Fibroblast of lung (primary cell): ENCODE measurements at regions not wholly inside any gene's neighbourhood (a gene's known extent, or its start where the extent isn't known, plus 50 kb on each side); places are given as distances from the start of the nearest gene placed in this dataset.

Experiments
- DNase-seq, 2 donors: peaks; one replicate each; pipeline versions ENCODE4 v3.0.0 to v3.0.0-alpha.2; 2010; ENCODE audit warnings: low read depth in 2 of 2
- H2AFZ ChIP-seq: 2 replicates; pipeline ENCODE4 v1.5.1; 2012; ENCODE audit warnings: low read length, control low read depth, inconsistent platforms
- H3K27ac ChIP-seq: 2 replicates; pipeline ENCODE4 v1.5.1; 2011; ENCODE audit warnings: low read length, control low read depth; ENCODE audit not compliant: insufficient read depth
- H3K27me3 ChIP-seq: 2 replicates; pipeline ENCODE4 v1.5.1; 2011; ENCODE audit warnings: mild to moderate bottlenecking, low read length; ENCODE audit not compliant: control insufficient read depth, insufficient read depth
- H3K36me3 ChIP-seq: 2 replicates; pipeline ENCODE4 v1.5.1; 2011; ENCODE audit warnings: low read length; ENCODE audit not compliant: control insufficient read depth, insufficient read depth
- H3K4me1 ChIP-seq: 2 replicates; pipeline ENCODE4 v1.5.1; 2011; ENCODE audit warnings: low read length; ENCODE audit not compliant: control insufficient read depth, insufficient read depth; ENCODE audit errors: extremely low read depth
- H3K4me2 ChIP-seq: 2 replicates; pipeline ENCODE4 v1.5.1; 2011; ENCODE audit warnings: low read length, control low read depth; ENCODE audit not compliant: insufficient read depth; ENCODE audit errors: extremely low read depth
- H3K4me3 ChIP-seq, 4 experiments: fragments of 200-600 bp in 1 of 4; sonication (generic) in 1 of 4; replicated peaks in 1 of 4; 2 replicates each; pipeline ENCODE4 v1.5.1; 2011 to 2016; ENCODE audit warnings: low read length in 4 of 4, low read depth in 3 of 4, mild to moderate bottlenecking in 3 of 4, control low read depth in 2 of 4, inconsistent platforms in 1 of 4, mixed read lengths in 1 of 4; ENCODE audit not compliant: insufficient read depth in 1 of 4; ENCODE audit errors: control extremely low read depth in 1 of 4
- H3K79me2 ChIP-seq: 2 replicates; pipeline ENCODE4 v1.5.1; 2012; ENCODE audit warnings: mild to moderate bottlenecking, low read length, inconsistent platforms; ENCODE audit not compliant: control insufficient read depth, insufficient read depth
- H3K9ac ChIP-seq: 2 replicates; pipeline ENCODE4 v1.5.1; 2011; ENCODE audit warnings: mild to moderate bottlenecking, low read length, control low read depth; ENCODE audit not compliant: insufficient read depth
- H3K9me3 ChIP-seq: 2 replicates; pipeline ENCODE4 v1.5.1; 2012; ENCODE audit warnings: low read depth, low read length; ENCODE audit not compliant: control insufficient read depth, insufficient read depth
- H4K20me1 ChIP-seq: 2 replicates; pipeline ENCODE4 v1.5.1; 2011; ENCODE audit warnings: low read length; ENCODE audit not compliant: control insufficient read depth, insufficient read depth; ENCODE audit errors: extremely low read depth
- CTCF ChIP-seq, 2 donors: IDR thresholded peaks in 1 of 2; conservative IDR thresholded peaks in 1 of 2; 1 replicate in 1 of 2; 2 replicates in 1 of 2; pipeline ENCODE4 v1.5.1; 2011 to 2012; ENCODE audit warnings: low read length in 2 of 2, control low read depth in 1 of 2, inconsistent platforms in 1 of 2, low read depth in 1 of 2, mild to moderate bottlenecking in 1 of 2
- EZH2 ChIP-seq: IDR thresholded peaks from 2 replicates; pipeline ENCODE4 v1.5.1; 2012; ENCODE audit warnings: low read length, control low read depth, mild to moderate bottlenecking; ENCODE audit errors: missing control alignments

- Histone ChIP-seq H3K4me3 (no peak overlapping the region), H3K4me1 (no peaks in the 10 kb centered on the region), H2AFZ (no peak overlapping the region), H3K27me3 (no peaks in the 10 kb centered on the region), H3K9ac (no peak overlapping the region), H3K4me2 (no peak overlapping the region), H3K27ac (no peak overlapping the region), H4K20me1 (no peaks in the 10 kb centered on the region), H3K79me2 (no peaks in the 10 kb centered on the region), H3K9me3 (no peaks in the 10 kb centered on the region), H3K36me3 (no peaks in the 10 kb centered on the region)
- no peak for DNase-seq
- no peak for TF ChIP-seq CTCF (conservative IDR thresholded peaks at IDR 0.05 in 1 of 2, IDR thresholded peaks at IDR 0.05 in 1 of 2; ENCODE audit: low read depth in 1 of 2, low read length in 2 of 2)
- TF ChIP-seq EZH2, result no peak
Observed at GRCh38 chr18:6478121-6478520, 63.4 kb upstream of the L3MBTL4 start.

- H3K4me3 ChIP-seq, result no peak overlapping the region
- H3K36me3 ChIP-seq, result no peaks in the 10 kb centered on the region
- H3K79me2 ChIP-seq, result no peaks in the 10 kb centered on the region
- H3K9ac ChIP-seq, result no peak overlapping the region
- no peak for DNase-seq
- no peaks in the 10 kb centered on the region for H3K4me1 ChIP-seq
- H3K27me3 ChIP-seq, result no peaks in the 10 kb centered on the region
- H2AFZ ChIP-seq, result no peak overlapping the region
- no peak overlapping the region for H3K4me2 ChIP-seq
- no peak for TF ChIP-seq CTCF (conservative IDR thresholded peaks at IDR 0.05 in 1 of 2, IDR thresholded peaks at IDR 0.05 in 1 of 2; ENCODE audit: low read depth in 1 of 2, low read length in 2 of 2)
- no peak for TF ChIP-seq EZH2
- H3K27ac ChIP-seq, result no peak overlapping the region
- no peaks in the 10 kb centered on the region for H4K20me1 ChIP-seq
- no peaks in the 10 kb centered on the region for H3K9me3 ChIP-seq
Observed at GRCh38 chr18:6479699-6480098, 65.0 kb upstream of the L3MBTL4 start.

- H3K27ac ChIP-seq, result no peak overlapping the region
- peak; percentile 53 to 88 for DNase-seq
- H3K79me2 ChIP-seq, result no peaks in the 10 kb centered on the region
- no peak overlapping the region for H2AFZ ChIP-seq
- no peaks in the 10 kb centered on the region for H3K36me3 ChIP-seq
- H3K4me1 ChIP-seq, result no peaks in the 10 kb centered on the region
- TF ChIP-seq EZH2 (no peak), CTCF (conservative IDR thresholded peaks at IDR 0.05 in 1 of 2, IDR thresholded peaks at IDR 0.05 in 1 of 2; ENCODE audit: low read depth in 1 of 2, low read length in 2 of 2) (peak; percentile 28 to 75)
- no peak overlapping the region for H3K4me3 ChIP-seq
- no peak overlapping the region for H3K9ac ChIP-seq
- H3K9me3 ChIP-seq, result no peaks in the 10 kb centered on the region
- H4K20me1 ChIP-seq, result no peaks in the 10 kb centered on the region
- H3K4me2 ChIP-seq, result no peak overlapping the region
- no peaks in the 10 kb centered on the region for H3K27me3 ChIP-seq
Observed at GRCh38 chr18:6482198-6482977, 67.7 kb upstream of the L3MBTL4 start.
